HG03354 (cell line): ENCODE measurements at regions not wholly inside any gene's neighbourhood (a gene's known extent, or its start where the extent isn't known, plus 50 kb on each side); places are given as distances from the start of the nearest gene placed in this dataset.

Experiments
- ATAC-seq: cut with Tn5 transposase; IDR thresholded peaks from one replicate; pipeline ENCODE4 v1.9.1; 2021; ENCODE audit warnings: mild to moderate bottlenecking; ENCODE audit not compliant: unreplicated experiment, poor library complexity, severe bottlenecking

DNA sequence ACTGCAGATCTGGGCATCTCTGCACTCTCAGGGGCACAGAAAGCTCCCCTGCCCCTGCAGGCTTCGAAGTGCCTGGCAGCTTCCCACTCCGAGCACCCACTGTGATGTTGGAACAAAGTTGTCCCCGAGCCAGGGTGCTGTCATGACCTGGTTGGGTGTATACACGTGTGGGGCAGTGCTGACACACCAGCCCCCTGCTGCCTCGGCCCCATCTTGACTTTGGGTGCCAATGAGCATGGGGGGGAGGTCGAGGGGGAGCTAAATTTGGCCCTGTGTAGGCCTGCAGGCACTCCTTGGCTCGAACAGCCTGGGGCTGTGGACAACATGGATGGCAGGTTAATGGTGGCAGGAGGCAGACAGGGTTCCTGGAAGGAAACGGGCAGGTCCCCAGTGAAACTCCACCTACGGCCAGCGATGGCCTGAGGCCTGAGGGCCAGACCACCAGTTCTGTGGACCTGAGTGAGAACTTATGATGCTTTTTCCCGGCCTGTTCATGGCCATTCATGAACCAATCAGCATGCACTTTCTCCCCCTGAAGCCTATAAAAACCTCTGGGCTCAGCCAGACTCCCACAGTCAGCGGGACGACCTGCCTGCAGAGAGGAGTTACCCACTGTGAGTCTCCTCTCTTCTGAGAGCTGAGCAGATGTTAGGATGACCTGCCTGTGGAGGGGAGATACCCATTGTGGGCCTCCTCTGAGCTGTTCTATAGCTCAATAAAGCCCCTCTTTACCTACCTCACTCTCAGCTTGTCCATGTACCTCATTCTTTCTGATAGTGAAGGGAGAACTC, 1029.1 kb upstream of the GBE1 start:
- ATAC-seq: no peak

DNA sequence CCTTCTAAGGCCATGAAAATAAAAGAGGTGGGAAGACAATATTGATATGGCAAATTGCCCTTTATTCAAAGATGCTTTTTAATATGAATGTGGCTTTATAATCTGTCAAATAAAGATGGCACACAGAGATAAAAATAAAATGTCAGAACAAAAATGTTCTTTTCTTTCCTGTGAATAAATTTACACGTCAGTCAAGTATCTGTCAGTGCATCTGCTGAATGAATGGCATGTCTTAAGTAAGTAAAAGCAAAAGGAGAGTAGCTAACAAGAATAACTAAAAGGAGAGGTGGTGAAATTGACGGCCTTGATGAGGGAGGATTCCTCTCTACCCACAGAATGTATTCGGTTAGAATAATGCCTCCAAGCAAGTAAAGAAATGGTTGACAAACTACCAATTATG, 1021.7 kb upstream of the GBE1 start:
- ATAC-seq: no peak

DNA sequence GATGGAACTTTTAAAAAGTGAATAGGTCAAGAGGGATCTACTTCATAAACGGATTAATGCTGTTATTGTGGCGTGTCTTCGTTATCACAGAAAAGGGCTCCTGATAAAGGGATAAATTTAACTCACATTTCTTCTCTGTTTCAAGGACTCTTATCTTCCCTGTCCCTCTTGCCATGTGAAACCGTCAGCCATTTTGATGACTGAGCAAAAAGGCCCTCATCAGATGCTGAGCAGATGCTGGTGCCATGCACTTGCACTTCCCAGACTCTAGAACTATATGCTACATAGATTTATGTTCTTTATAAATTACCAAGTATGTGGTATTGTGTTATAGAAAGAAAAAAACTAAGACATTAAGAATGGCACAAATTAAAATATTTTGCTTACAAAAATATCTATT, 1011.8 kb upstream of the GBE1 start:
- no peak for ATAC-seq

DNA sequence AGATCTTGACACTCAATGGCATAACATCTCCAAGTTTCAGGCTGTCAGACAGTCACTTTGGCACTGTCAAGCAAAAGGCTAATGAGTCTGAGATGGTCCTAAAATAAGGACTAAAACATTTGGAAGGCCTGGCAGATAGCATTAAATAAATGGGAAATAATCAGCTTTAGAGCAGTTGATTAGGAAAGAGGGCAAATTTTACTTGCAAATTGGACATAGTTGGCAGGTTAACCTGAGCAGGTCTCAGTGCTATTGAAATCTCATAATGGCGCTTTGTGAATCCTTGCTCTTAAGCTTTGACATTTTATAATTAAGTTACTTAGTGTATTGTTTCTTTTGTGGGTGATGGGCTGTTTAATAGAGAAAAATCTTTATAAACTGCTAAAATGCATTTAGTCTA, 1003.1 kb upstream of the GBE1 start:
- no peak for ATAC-seq

DNA sequence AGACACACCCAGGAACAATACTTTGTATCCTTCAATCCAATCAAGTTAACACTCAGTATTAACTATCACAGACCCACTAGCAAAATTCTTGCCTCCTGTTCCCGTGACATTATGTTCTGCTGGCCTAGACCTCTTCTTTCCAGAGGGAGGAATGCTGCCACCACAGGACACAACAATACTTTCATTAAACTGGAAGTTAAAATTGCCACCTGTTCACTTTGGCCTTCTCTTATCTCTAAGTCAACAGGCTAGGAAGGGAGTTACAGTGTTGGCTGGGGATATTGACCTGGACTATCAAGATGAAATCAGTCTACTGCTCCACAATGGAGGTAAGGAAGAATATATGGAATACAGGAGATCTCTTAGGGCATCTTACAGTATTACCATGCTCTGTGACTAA, 1000.4 kb upstream of the GBE1 start:
- no peak for ATAC-seq

DNA sequence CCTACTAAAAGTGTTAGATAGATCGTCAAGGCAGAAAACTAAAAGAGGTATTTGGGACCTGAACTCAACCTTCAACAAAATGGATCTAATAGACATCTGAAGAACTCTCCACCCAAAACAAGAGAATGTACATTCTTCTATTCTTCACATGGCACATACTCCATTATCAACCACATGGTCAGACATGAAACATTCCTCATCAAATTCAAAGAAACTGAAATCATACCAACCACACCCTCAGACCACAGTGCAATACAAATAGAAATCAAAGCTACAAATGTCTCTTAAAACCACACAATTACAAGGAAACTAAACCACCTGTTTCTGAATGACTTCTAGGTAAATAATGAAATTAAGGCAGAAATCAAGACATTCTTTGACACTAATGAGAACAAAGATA, 984.1 kb upstream of the GBE1 start:
- no peak for ATAC-seq

DNA sequence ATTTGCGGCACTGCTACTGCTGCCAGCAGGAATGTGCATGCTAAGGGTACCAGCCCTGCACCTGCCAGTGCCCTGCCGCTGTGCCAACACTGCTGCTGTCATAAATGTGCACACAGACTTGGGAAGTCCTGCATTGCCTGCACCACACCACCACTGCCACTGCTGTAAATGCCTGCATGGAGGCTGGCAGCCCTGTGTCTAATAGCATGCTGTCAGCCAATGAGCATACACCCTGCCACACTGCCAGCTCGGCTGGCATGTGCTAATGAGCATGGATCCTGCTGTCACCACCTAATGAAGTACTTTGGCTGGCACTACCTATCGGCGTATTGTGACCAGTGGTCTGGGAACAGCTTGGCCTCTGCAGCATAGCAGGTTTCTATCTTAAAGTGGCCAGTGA, 981.8 kb upstream of the GBE1 start:
- ATAC-seq: no peak

DNA sequence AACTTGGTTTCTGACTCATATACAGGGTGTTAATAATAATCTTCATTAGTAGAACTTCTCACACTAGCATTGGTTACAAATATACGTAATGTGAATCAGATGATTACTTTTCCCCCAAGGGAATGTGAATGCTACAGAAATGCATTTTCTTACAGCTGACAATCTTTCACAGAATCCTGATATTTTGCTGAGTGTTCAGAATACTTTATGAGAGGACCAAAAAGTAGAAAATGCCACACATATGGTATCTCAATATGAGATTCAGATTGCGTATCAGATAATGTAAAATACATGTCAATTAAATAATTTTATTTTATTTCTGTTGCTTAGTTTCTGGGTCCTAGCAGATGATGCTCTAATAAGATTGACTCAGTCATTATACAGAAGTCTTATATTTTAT, 979.9 kb upstream of the GBE1 start:
- no peak for ATAC-seq

DNA sequence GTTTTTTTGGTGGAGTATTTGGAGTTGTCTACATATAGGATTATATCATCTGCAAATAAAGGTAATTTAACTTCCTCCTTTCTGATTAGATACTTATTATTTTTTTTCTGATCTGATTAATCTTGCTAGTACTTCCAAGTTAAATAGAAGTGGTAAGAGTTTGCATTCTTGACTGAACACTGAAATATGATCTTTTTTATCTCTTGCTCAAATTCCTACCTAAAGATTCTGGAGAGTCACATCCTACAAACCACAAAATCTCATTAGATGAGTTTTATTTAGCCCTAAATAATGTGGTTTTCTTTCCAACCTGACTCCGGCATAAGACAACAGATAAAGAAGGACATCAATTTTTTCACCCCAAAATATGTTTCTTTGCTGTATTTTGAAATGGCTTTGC, 977.9 kb upstream of the GBE1 start:
- no peak for ATAC-seq

DNA sequence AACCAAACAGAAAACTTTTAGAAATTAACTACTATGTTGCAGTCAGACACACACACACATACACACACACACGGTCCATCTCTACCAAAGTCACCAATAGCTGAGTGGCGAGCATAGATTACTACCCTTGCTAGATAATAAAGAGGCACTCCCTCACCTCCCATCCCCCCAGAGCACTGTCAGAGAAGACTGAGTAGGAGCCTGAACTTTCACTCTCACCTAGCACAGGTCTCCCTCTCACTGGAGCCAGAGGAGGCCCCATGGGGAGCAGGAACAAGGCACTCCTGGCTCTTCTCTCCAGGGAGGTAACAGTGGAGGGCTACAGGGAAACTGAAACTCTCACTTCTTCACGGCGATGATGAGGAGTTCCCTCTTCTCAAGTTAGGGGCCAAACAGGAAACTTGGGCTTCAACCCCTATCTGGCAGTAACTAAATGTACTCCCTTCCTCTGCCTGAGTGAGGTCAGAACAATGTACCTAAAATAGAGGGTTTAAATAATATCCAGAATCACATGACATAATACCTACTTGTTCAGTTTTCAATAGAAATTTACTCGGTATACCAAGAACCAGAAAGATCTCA, 975.3 kb upstream of the GBE1 start:
- ATAC-seq: no peak

DNA sequence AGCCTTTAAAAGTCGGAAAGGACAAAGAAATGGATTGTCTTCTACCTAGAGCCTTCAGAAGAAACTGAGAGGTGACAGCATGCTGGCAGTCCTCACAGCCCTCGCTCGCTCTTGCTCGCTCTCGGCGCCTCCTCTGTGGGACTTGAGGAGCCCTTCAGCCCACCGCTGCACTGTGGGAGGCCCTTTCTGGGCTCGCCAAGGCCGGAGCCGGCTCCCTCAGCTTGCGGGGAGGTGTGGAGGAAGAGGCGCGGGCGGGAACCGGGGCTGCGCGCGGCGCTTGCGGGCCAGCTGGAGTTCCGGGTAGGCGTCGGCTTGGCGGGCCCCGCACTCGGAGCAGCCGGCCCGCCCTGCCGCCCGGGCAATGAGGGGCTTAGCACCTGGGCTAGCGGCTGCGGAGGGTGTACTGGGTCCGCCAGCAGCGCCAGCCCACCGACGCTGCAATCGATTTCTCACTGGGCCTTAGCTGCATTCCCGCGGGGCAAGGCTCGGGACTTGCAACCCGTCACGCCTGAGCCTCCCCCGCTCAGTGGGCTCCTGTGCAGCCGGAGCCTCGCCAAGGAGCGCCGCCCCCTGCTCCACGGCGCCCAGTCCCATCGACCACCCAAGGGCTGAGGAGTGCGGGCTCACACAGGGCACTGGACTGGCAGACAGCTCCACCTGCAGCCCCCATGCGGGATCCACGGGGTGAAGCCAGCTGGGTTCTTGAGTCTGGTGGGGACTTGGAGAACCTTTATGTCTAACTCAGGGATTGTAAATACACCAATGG, 953.8 kb upstream of the GBE1 start:
- no peak for ATAC-seq

DNA sequence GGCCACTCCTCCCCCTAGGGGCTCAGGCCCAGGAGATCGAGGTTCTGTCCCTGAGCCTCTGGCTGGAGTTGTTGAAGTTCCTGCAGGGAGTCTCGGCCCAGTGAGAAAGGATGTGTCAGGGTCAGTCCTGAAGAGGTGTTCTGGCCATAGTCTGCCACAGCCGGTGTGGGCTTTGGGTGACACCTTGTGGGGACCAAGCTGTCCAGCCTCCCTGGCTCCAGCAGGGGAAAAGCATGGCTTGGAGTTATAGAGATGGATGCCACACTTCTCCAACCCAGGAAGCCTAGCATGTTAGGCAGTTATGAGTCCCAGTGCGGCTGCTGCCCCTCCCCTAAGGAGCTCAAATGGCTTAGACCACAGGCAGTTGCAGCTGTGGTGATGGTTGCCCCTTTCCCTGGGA, 945.6 kb upstream of the GBE1 start:
- ATAC-seq: no peak

DNA sequence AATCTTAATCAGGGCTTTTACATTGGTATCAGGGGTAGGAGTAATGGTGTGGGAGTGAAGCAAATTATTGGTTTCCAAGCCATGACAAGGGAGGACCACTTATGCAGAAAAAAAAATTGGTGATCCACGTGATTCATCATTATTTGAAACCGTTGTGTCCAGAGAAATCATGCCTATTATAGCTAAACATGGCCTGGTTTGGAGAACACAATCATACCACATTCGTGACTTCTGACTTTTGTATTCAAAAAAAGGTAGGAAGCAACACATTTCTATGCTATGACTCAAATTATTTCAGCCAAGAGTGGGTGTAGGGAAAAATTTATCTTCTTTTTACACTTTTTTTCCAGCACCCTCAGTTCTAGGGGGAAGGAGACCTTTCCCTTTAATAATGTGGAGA, 924.3 kb upstream of the GBE1 start:
- no peak for ATAC-seq

DNA sequence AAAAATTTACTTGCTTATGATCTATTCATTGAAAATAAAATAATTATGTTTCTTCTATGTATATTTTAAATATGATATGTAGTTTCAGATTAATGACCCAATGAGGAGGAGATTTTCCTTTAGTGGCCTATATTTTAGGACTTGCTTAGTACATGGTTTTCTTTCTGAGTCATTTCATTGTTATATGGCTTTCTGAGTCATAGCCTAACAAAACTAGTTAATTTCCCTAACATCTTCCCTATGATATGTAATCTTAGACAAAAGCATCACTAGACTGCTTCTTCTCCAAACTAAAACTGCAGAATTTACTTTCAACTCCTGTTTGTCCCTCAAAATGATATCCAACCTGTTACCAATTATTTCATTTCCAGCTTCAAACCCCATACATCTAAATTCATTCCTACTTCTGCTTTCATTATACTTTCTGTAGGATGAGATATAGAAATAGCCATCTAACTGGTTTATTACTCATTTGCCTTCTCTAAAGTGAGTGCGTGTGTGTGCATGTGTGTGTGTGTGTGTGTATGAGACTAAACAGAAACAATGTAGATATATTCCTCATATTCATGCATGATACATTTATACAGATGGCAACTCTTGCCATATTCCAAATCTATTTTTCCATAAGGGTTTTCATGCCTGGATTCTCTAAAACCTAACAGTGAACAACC, 915.0 kb upstream of the GBE1 start:
- ATAC-seq: no peak

DNA sequence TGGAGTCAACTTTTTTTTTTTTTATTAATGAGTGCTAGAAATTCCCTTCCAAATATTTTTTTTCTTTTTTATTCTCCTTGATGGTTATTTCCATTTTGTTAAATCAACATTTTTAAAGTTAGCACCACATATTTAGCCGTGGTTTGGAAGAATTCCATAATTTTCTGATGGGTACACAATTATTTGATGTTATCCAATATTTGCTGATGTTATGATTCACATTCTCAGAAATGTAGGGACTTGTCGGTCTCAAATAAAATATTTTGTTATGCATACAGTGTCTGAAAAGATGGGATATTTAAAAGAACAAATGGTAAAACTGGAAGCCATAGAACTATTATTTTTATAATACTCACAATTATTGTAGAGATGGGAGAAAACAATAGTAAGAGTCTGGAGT, 911.5 kb upstream of the GBE1 start:
- ATAC-seq: no peak

DNA sequence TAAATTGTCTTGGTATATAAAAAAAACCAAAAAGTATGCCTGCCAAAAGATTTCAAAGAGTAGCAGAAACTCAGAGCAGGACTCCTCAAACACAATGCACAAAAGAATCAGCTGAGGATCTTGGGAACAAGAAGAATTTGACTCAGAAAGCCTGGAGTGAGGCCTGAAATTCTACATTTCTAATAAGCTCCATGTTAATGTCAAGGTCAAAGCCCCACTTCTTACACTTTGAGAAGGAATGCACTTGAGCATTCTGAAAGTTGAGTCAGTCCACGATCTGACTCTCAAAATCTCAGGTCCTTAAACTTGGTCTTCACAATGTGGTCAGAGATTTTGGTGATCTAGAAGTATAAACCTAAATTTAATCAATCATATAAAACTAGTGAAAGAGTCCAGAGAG, 910.0 kb upstream of the GBE1 start:
- ATAC-seq: no peak

DNA sequence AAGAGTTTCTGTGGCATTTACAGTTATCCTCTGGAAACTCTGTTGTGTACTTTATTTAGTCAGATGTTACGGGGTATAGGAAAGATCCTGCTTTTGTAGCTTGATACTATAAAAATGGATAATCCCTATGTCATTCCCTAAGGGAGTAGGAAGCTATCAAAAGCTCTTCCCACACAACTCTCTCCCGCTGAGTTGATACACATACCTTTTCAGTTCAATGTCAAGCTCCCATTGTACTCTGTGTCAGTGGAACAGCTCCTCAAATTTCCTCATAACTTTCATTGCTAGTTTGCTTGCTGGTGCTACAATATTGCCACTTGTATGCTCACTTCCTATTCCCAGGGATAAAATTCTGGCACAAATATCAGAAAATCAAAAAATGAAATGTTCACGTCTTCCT, 893.3 kb upstream of the GBE1 start:
- ATAC-seq: no peak

DNA sequence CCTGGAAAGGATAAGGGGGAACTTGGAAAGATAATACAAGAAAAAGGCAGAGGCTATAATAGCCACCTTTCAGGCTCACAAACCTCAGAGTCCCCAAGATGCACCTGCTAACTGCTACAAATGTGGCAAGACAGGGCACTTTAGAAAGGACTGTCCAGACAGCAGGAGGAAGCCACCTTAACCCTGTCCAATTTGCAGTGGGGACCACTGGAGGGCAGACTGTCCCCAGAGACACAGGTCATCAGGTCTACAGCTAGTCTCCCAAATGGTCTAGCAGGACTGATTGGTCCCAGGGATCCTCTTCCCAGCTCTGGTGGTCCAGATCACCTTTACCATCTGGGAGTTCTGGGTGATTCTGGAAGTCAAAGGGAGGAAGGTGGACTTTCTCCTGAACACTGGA, 882.5 kb upstream of the GBE1 start:
- ATAC-seq: no peak

DNA sequence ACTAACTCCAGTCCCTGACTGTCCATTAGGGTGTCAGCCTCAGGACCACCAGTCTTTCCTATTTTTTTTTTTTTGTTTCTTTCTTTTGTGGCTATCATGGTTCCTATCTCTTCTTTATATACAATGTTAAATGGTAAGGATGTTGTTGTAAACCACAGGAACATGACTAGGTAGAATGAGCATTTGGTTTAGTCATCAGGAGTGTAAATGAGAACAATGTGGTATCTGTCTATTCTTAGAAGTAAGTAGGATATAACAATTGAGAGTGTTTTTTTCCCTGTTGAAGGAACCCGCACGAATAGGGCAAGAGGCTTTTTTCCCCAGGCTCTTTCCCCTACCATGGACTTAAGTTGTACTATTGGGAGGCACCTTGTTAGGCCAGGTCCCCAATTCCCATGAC, 880.3 kb upstream of the GBE1 start:
- no peak for ATAC-seq

DNA sequence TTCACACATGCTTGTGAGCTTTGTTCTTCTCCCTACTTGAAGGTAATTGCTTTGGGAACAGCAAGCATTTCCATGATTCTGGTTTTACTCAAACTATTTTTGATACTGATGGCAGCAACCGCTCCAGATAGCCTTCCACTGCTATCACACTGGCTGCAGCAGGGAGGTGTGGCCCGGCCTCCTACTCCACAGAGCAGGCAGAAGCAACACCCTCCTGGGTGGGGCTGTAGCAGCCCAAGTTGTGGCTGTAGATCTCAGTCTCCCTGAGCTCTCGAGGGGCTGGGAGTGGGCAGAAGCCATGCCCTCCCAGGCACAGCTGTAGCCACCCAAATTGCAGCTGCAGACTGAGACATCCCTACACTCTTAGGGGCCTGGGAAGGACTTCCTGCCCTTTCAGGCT, 878.8 kb upstream of the GBE1 start:
- ATAC-seq: no peak

DNA sequence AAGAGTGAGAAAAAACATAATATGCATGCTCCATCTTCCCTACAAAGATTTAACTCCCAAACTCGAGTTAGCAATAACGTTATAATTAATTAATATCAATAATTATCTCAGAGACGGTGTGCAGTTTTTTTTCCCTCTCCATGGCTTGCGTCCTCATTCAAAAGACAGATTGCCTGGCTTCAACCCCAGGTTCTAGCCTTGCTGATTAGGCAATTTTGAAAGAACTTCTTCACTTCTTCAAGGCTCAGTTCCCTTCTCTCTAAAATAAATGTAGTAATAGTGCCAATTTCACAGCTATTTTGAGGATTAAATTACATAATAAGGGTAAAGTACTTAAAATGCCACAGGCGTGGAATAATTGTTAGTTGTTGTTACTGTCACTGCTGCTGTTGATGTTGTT, 876.1 kb upstream of the GBE1 start:
- ATAC-seq: no peak
